H9 (cell line): ENCODE measurements at regions not wholly inside any gene's neighbourhood (a gene's known extent, or its start where the extent isn't known, plus 50 kb on each side); places are given as distances from the start of the nearest gene placed in this dataset.

ENCODE experiments used
- DNase-seq: peaks from one replicate; pipeline ENCODE4 v3.0.0-alpha.2; 2017
- H2AFZ ChIP-seq: one replicate; pipeline ENCODE4 v1.6.1; 2013; ENCODE audit warnings: mild to moderate bottlenecking, low read length, control low read depth, moderate library complexity
- H2AK5ac ChIP-seq: 2 replicates; pipeline ENCODE4 v1.6.1; 2013; ENCODE audit warnings: low read length, control low read depth, mixed read lengths; ENCODE audit not compliant: insufficient read length
- H2BK120ac ChIP-seq: one replicate; pipeline ENCODE4 v1.6.1; 2013; ENCODE audit warnings: low read depth, mild to moderate bottlenecking, low read length, control low read depth, inconsistent platforms; ENCODE audit not compliant: poor library complexity, severe bottlenecking
- H2BK12ac ChIP-seq: 2 replicates; pipeline ENCODE4 v1.6.1; 2013; ENCODE audit warnings: low read length, control low read depth, mixed read lengths, low read depth; ENCODE audit not compliant: insufficient read length
- H2BK15ac ChIP-seq: 2 replicates; pipeline ENCODE4 v1.6.1; 2013; ENCODE audit warnings: low read depth, low read length, control low read depth
- H2BK20ac ChIP-seq: one replicate; pipeline ENCODE4 v1.6.1; 2013; ENCODE audit warnings: low read depth, mild to moderate bottlenecking, low read length, control low read depth, inconsistent platforms; ENCODE audit not compliant: poor library complexity, severe bottlenecking
- H2BK5ac ChIP-seq: 2 replicates; pipeline ENCODE4 v1.6.1; 2013; ENCODE audit warnings: low read length, control low read depth, mixed read lengths; ENCODE audit not compliant: insufficient read length
- H3K14ac ChIP-seq: 2 replicates; pipeline ENCODE4 v1.6.1; 2013; ENCODE audit warnings: low read length, control low read depth; ENCODE audit not compliant: insufficient read depth
- H3K18ac ChIP-seq: 2 replicates; pipeline ENCODE4 v1.6.1; 2013; ENCODE audit warnings: low read depth, mild to moderate bottlenecking, mixed read lengths, low read length, control low read depth; ENCODE audit not compliant: insufficient read length
- H3K23ac ChIP-seq: 2 replicates; pipeline ENCODE4 v1.6.1; 2013; ENCODE audit warnings: low read length, control low read depth, mixed read lengths, low read depth; ENCODE audit not compliant: insufficient read length
- H3K23me2 ChIP-seq: 2 replicates; pipeline ENCODE4 v1.6.1; 2013; ENCODE audit warnings: low read depth, mild to moderate bottlenecking, mixed read lengths, low read length, control low read depth; ENCODE audit not compliant: insufficient read length, poor library complexity, severe bottlenecking
- H3K27ac ChIP-seq: 2 replicates; pipeline ENCODE4 v1.5.1; 2013; ENCODE audit warnings: low read length, control low read depth, mixed read lengths, low read depth; ENCODE audit not compliant: insufficient read length
- H3K27me3 ChIP-seq: 2 replicates; pipeline ENCODE4 v1.6.1; 2013; ENCODE audit warnings: low read length, control low read depth, inconsistent platforms; ENCODE audit not compliant: insufficient read depth
- H3K4ac ChIP-seq: 2 replicates; pipeline ENCODE4 v1.6.1; 2013; ENCODE audit warnings: low read depth, mild to moderate bottlenecking, control low read depth, inconsistent platforms, low read length, moderate library complexity
- H3K4me1 ChIP-seq: 2 replicates; pipeline ENCODE4 v1.6.1; 2013; ENCODE audit warnings: low read length, control low read depth, inconsistent platforms; ENCODE audit not compliant: insufficient read depth
- H3K4me2 ChIP-seq: 2 replicates; pipeline ENCODE4 v1.6.1; 2013; ENCODE audit warnings: low read length, control low read depth, mixed read lengths; ENCODE audit not compliant: insufficient read length, insufficient read depth
- H3K56ac ChIP-seq: 2 replicates; pipeline ENCODE4 v1.6.1; 2013; ENCODE audit warnings: low read depth, mild to moderate bottlenecking, mixed read lengths, low read length, control low read depth; ENCODE audit not compliant: insufficient read length
- H3K79me1 ChIP-seq: 2 replicates; pipeline ENCODE4 v1.6.1; 2013; ENCODE audit warnings: low read depth, mild to moderate bottlenecking, moderate library complexity, low read length, control low read depth, inconsistent platforms; ENCODE audit not compliant: insufficient read depth, poor library complexity, severe bottlenecking
- H3K79me2 ChIP-seq: 2 replicates; pipeline ENCODE4 v1.6.1; 2013; ENCODE audit warnings: low read length, control low read depth, inconsistent platforms; ENCODE audit not compliant: insufficient read depth
- H3K9ac ChIP-seq: 2 replicates; pipeline ENCODE4 v1.6.1; 2013; ENCODE audit warnings: low read length, control low read depth, mixed read lengths; ENCODE audit not compliant: insufficient read length; ENCODE audit errors: extremely low read depth
- H3K9me3 ChIP-seq: one replicate; pipeline ENCODE4 v1.6.1; 2013; ENCODE audit warnings: low read depth, low read length, inconsistent platforms; ENCODE audit not compliant: control insufficient read depth
- H3T11ph ChIP-seq: one replicate; pipeline ENCODE4 v1.6.1; 2013; ENCODE audit warnings: mild to moderate bottlenecking, low read length, control low read depth, inconsistent platforms
- H4K20me1 ChIP-seq: one replicate; pipeline ENCODE4 v1.6.1; 2013; ENCODE audit not compliant: control insufficient read depth, insufficient read length, insufficient read depth
- H4K5ac ChIP-seq: 2 replicates; pipeline ENCODE4 v1.6.1; 2013; ENCODE audit warnings: low read depth, mild to moderate bottlenecking, mixed read lengths, low read length, control low read depth; ENCODE audit not compliant: insufficient read length
- H4K8ac ChIP-seq: replicated peaks from 2 replicates; pipeline ENCODE4 v1.6.1; 2013; ENCODE audit warnings: low read length, control low read depth, mixed read lengths, low read depth; ENCODE audit not compliant: insufficient read length
- H4K91ac ChIP-seq: 2 replicates; pipeline ENCODE4 v1.6.1; 2013; ENCODE audit warnings: low read depth, mild to moderate bottlenecking, moderate library complexity, mixed read lengths, low read length, control low read depth; ENCODE audit not compliant: insufficient read length
- H3K27ac Mint-ChIP-seq, 3 experiments: 2 replicates in 2 of 3; 3 replicates in 1 of 3; pipeline ENCODE4 v1.8.0; 2020 to 2021; ENCODE audit warnings: mixed read lengths in 3 of 3, mild to moderate bottlenecking in 1 of 3, moderate library complexity in 1 of 3
- H3K27me3 Mint-ChIP-seq: 2 replicates; pipeline ENCODE4 v1.8.0; 2021; ENCODE audit warnings: low read depth, mild to moderate bottlenecking, moderate library complexity, mixed read lengths
- H3K36me3 Mint-ChIP-seq, 3 experiments: 2 replicates in 2 of 3; 3 replicates in 1 of 3; pipeline ENCODE4 v1.8.0; 2020 to 2021; ENCODE audit warnings: low read depth in 3 of 3, mixed read lengths in 3 of 3; ENCODE audit not compliant: insufficient read depth in 1 of 3
- H3K4me1 Mint-ChIP-seq, 2 experiments: 2 replicates each; pipeline ENCODE4 v1.8.0; 2020; ENCODE audit warnings: mixed read lengths in 2 of 2
- H3K4me3 Mint-ChIP-seq, 2 experiments: 2 replicates in 1 of 2; 3 replicates in 1 of 2; pipeline ENCODE4 v1.8.0; 2020 to 2021; ENCODE audit warnings: mild to moderate bottlenecking in 2 of 2, mixed read lengths in 2 of 2, moderate library complexity in 1 of 2
- H3K9me3 Mint-ChIP-seq, 2 experiments: 2 replicates in 1 of 2; 3 replicates in 1 of 2; pipeline ENCODE4 v1.8.0; 2020; ENCODE audit warnings: mild to moderate bottlenecking in 2 of 2, mixed read lengths in 2 of 2, moderate library complexity in 1 of 2
- CTCF ChIP-seq: fragments of 200-600 bp; sonication (generic); conservative IDR thresholded peaks from 3 replicates; pipeline ENCODE4 v1.8.0; 2021; ENCODE audit warnings: antibody characterized with exemption, mild to moderate bottlenecking
- WGBS: extraction: QIAGEN DNeasy Blood & Tissue Kit; methylation state at CpG from one replicate; pipeline ENCODE4 v1.1.7; 2013; ENCODE audit warnings: missing lambda C conversion rate, low lambda C conversion rate, mixed read lengths; ENCODE audit not compliant: insufficient read length; ENCODE audit errors: extremely low coverage; 5-methylcytosine and 5-hydroxymethylcytosine counted together

- no peak overlapping the region for H3K4me3 Mint-ChIP-seq
- Histone ChIP-seq H4K91ac (no peak overlapping the region), H3K79me2 (no peaks in the 10 kb centered on the region), H2BK5ac (no peak overlapping the region), H2BK12ac (no peak overlapping the region), H4K5ac (no peak overlapping the region), H3K4me2 (no peak overlapping the region), H3K9ac (no peak overlapping the region), H4K8ac (no peak overlapping the region), H3K27me3 (peaks cover 8% of the 10 kb centered on the region; the same call in 1 of the 2 replicates), H3K56ac (no peak overlapping the region), H3K23me2 (no peaks in the 10 kb centered on the region), H2BK15ac (no peak overlapping the region), H3K23ac (no peak overlapping the region), H3K9me3 (no peaks in the 10 kb centered on the region), H2BK120ac (no peak overlapping the region), H3K14ac (no peak overlapping the region), H3K27ac (no peak overlapping the region), H3K18ac (no peak overlapping the region), H2BK20ac (no peak overlapping the region), H3T11ph (no peak overlapping the region), H3K4ac (no peak overlapping the region), H4K20me1 (peaks cover 2% of the 10 kb centered on the region), H3K79me1 (no peaks in the 10 kb centered on the region), H2AK5ac (no peak overlapping the region), H2AFZ (no peak overlapping the region), H3K4me1 (no peaks in the 10 kb centered on the region)
- peaks cover 24% of the 10 kb centered on the region for H3K27me3 Mint-ChIP-seq
- peaks cover 2 to 12% of the 10 kb centered on the region in 2 experiments for H3K4me1 Mint-ChIP-seq
- peaks cover 8 to 19% (median 12%) of the 10 kb centered on the region in 3 experiments for H3K36me3 Mint-ChIP-seq
- H3K9me3 Mint-ChIP-seq: peaks cover 18 to 21% of the 10 kb centered on the region in 2 experiments
- peak; percentile 95 for TF ChIP-seq CTCF
- WGBS: no CpG with 5 or more reads among the region's 7 CpGs
- no peak overlapping the region for H3K27ac Mint-ChIP-seq
- DNase-seq: peak; percentile 82
These were observed 162.0 kb downstream of the KLF13 start for GRCh38 chr15:31488437-31489204.
